Erythroblast (primary cell): ENCODE measurements at regions not wholly inside any gene's neighbourhood (a gene's known extent, or its start where the extent isn't known, plus 50 kb on each side); places are given as distances from the start of the nearest gene placed in this dataset.

Experiments used
- GATA1 ChIP-seq: IDR thresholded peaks from 2 replicates; pipeline ENCODE4 v1.6.1; 2011; ENCODE audit warnings: low read depth, mild to moderate bottlenecking, control low read depth, low read length, moderate library complexity
- POLR2A ChIP-seq: IDR thresholded peaks from 2 replicates; pipeline ENCODE4 v1.6.1; 2011; ENCODE audit warnings: mild to moderate bottlenecking, low read length

DNA sequence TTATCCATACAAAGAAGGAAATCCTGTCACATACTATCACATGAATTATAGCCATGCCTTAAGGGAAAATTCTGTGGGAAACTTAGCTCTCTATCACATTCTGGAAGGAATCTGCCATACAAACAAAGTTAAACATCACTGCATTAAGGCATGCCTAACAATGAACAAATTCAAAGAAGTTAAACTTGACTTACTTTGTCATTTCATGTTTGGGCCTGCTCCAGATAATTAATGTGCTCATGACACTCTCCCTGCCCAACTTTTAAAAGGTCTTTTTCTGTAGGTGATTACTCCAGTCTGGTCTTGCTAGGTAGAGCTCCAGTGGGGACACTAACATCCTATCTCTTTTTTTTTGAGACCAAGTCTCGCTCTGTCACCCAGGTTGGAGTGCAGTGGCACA is 230.5 kb downstream of the AEBP2 start:
- no peak for TF ChIP-seq POLR2A
- TF ChIP-seq GATA1 = no peak
